Non-pigmented ciliary epithelial cell (primary cell): ENCODE measurements at regions not wholly inside any gene's neighbourhood (a gene's known extent, or its start where the extent isn't known, plus 50 kb on each side); places are given as distances from the start of the nearest gene placed in this dataset.

Experiments used
- DNase-seq: peaks from one replicate; pipeline ENCODE4 v3.0.0-alpha.2; 2010; ENCODE audit warnings: low read depth

- no peak for DNase-seq
Measured at GRCh38 chr11:76276781-76277155, 70.5 kb upstream of the WNT11 start.

DNA sequence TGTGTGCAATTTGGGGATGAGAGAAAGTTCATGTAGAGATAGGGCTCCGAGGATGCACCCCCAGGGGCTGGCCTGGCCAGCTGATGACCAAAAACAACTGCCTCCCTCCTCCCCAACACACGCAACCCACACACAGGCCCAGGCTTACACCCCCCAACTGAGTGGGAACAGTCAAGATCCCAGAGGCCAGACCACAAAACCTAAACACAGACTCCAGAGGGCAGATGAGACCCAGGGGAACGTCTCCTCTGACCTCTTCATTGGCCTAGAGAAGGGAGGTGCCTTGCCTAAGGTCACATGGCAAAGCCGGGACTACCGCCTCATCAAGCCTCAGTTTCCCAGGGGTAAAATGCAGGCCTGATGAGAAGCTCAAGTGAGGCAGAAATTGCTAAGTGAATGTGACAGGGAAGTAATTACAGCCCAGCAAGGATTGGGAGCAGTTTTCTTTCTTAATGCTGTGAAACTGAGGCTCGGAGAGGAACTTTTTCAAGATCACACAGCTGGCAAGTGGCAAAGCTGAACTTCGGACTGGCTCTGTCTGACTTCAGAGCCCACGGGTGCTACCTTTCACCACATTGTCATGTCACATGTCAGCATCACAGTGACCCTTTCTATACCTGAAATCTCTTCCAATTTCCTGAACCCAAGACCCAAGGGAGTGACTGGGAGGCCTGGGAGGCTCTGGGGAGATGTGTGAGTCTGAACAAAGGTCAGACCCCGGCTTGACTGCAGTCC lies 69.9 kb upstream of the WNT11 start:
- no peak for DNase-seq

DNA sequence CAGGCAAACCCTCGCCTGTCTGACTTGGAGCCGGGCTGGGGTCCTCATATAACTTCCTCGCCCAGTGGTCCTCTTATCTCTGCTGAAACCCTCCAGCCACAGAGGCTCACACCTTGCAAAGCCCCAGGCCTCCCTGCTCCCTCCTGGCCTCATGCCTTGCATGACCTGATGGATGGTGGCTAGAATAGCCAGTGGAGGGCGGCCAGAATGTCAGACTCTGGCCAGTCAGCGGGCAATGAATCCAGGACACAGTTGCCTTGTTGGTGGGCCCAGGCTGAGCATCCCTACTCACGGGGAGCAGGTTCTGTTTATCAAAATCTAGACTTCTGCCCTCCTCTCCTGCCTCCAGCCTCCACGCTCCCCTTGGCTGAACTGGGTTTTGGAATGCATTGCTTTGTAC lies 69.1 kb upstream of the WNT11 start:
- DNase-seq: no peak

GRCh38 chr11:76271068-76271467 lies 64.8 kb upstream of the WNT11 start:
- no peak for DNase-seq

DNA sequence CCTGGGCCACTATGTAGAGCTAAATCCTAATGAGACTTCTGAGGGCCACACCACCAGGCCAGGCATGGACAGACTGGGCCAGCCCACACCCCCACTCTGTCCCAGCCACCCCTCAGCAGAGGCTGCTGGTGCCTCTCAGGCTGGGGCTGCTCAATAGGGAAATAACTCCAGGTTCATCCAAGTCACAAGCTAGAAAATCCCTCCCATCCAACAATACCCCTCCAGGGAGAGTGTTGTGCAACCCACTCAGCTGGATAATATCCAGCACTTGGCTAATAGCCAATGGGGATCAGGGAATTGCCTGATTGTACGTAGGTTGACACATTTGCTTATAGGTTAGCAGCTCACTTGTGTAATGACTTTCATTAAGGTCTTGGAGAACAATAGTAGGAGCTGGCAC lies 64.1 kb upstream of the WNT11 start:
- DNase-seq: no peak

GRCh38 chr11:76269661-76270261 lies 63.5 kb upstream of the WNT11 start:
- no peak for DNase-seq

DNA sequence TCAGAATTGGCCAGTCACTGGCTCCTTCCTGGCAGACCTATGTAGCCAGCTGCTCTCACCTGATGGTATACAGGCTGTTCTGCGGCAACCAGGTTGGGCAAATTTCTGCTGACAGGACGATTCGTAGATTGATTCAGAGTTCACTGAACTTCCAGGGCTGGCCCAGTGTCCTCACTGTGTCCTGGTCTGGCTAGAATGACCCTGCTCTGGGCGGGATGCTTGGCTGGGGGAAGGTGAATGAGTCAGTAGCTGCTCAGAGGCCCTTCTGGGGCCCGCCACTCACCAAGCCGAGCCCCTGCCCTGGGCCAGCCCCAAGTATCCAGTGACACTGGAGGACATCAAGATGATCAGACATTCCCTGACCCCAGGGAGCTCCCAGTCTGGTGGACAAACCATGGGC lies 62.9 kb upstream of the WNT11 start:
- no peak for DNase-seq

- no peak for DNase-seq
Measured at GRCh38 chr11:76268498-76268897, 62.2 kb upstream of the WNT11 start.

GRCh38 chr11:76267556-76267955 lies 61.3 kb upstream of the WNT11 start:
- no peak for DNase-seq

GRCh38 chr11:76266286-76267100 lies 60.2 kb upstream of the WNT11 start:
- peak; percentile 31 for DNase-seq

DNA sequence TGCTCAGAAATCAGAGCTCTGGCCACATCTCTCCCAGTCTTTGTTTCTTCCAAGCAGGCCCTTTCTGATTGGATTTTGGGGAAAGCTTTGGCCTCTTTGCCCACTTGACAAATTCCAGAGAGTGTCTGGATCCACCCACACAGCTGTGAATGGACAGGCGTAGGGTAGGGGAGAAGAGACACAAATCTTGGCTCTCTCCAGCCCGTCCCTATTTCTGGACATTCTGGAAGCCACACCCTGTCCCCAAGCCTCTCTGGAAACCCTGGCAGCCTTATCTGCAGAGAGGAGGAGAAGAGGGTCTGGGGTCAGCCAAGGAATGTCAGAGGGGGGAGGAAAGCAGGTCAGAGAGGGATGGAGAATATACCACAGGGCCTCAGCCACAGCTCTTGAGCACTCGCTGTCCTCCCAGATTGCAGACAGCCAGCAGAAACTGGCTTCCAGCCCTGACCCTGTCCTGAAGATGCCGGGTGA lies 59.5 kb upstream of the WNT11 start:
- DNase-seq: no peak

DNA sequence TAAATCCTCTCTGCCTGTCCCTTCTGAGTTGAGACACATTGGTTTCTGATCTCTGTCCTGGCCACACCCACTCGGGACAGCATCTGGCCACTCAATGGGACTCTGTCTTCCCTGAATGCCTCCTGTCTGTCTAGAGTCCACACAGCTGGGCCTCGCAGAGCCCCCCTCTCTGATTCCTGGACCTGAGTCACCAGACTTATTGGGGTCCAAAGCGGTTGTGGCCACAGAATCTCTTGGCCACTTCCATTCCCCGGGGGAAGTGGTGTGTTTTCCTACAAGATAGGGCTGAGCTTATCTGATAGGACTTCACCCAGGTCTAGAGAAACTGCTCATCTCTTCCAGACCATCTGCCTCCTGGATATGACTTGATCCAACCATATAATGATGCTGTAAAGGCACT lies 57.4 kb upstream of the WNT11 start:
- no peak for DNase-seq

GRCh38 chr11:76263166-76263565 lies 56.9 kb upstream of the WNT11 start:
- no peak for DNase-seq

DNA sequence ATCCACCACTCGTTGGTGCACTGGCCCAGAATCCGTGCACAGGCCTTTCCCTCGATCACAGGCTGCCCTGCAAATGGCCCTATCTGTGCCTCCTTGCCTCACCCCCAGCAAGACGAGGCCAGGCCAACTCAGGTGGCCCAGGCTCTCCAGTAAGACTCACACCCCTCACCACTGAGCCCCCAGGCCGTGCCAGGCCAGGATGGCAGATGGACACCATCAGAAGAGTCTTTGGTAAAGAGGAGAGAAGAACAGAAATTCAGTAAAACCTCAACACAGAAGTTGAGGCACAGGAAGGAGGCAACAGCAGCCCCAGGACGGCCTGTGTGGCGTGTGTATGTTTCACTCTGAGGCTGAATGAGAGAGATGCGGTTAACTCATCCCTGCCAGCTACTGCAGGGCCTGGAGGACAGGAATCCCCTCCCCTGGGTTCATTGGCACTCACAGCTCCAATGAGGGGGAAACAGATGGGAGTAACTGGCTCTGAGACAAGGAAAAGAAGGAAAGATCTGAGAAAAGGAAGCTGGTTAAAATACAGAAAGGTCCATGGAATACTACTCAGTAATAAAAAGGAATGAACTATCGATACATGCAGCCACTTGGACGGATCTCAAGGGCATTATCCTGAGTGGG lies 54.1 kb upstream of the WNT11 start:
- DNase-seq: no peak

DNA sequence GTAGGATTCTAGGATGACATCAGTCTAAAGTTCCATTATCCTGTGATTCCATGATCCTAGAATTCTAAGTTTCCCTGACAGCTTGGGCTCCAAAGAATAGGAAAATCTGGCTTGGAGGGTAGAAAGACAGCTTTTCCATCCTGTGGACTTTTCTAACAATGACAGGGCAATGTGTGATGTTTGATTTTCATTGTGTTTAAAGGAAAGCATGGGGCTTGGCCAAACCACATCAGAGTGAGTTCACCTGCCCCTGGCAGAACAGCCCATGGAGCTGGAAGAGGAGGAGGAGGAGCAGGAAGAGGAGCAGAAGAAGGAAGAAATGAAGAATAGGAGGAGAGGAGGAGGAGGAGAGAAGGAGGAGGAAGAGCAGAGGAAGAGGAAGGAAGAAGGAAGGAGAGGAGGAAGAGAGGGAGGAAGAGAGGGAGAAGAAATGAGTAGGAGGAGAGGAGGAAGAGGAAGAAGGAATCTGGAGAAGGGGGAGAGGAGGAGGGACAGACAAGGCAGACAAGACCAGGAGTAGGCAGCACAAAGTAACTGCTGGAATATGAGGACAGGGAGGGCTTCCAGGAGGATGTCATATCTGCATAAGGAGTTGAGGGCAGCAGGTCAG lies 53.1 kb upstream of the WNT11 start:
- DNase-seq: no peak

GRCh38 chr11:76257074-76257719 lies 50.9 kb upstream of the WNT11 start:
- no peak for DNase-seq

GRCh38 chr11:76256448-76256847 lies 50.1 kb upstream of the WNT11 start:
- DNase-seq: no peak
